Panc1 (cell line): ENCODE measurements at regions not wholly inside any gene's neighbourhood (a gene's known extent, or its start where the extent isn't known, plus 50 kb on each side); places are given as distances from the start of the nearest gene placed in this dataset.

Source experiments
- ATAC-seq: fragments of 200-7000 bp; cut with Tn5 transposase; 2 replicates; pipeline ENCODE4 v1.9.1; 2020; ENCODE audit warnings: mild to moderate bottlenecking, moderate library complexity
- BruUV-seq: library from RNA; stranded (reverse); fragments of 400-500 nt; replicated peaks from 2 replicates; lab custom pipeline; 2021; lab: Mats Ljungman, UMichigan
- CTCF ChIA-PET: fragments of 300-600 bp; sonication (Branson Sonifier 250); formaldehyde crosslinking; loops from one replicate; lab custom pipeline; 2022; ENCODE audit warnings: antibody characterized with exemption; lab: Charles Lee
- POLR2A ChIA-PET: fragments of 300-600 bp; sonication (Branson Sonifier 250); formaldehyde crosslinking; loops from one replicate; lab custom pipeline; 2022; ENCODE audit warnings: antibody characterized with exemption; lab: Charles Lee
- DNase-seq: peaks from one replicate; pipeline ENCODE4 v3.0.0-alpha.2; 2010; ENCODE audit warnings: low read depth, low spot score
- H3K27ac ChIP-seq: 2 replicates; pipeline ENCODE4 v1.5.1; 2011; ENCODE audit warnings: mild to moderate bottlenecking, low read length, inconsistent platforms
- H3K27me3 ChIP-seq: fragments of 200-500 bp; sonication (Bioruptor generic); 2 replicates; pipeline ENCODE4 v1.6.0; 2014; ENCODE audit warnings: low read length, inconsistent platforms; ENCODE audit not compliant: control insufficient read depth, insufficient read depth
- H3K36me3 ChIP-seq: fragments of 200-500 bp; sonication (Bioruptor generic); 2 replicates; pipeline ENCODE4 v1.5.1; 2014; ENCODE audit warnings: inconsistent platforms, mild to moderate bottlenecking, low read length, moderate library complexity; ENCODE audit not compliant: control insufficient read depth, insufficient read depth
- H3K4me1 ChIP-seq: 2 replicates; pipeline ENCODE4 v1.5.1; 2011; ENCODE audit warnings: inconsistent platforms, mild to moderate bottlenecking, low read length, moderate library complexity; ENCODE audit not compliant: control insufficient read depth, insufficient read depth
- H3K4me3 ChIP-seq, 2 experiments: 2 replicates each; pipeline ENCODE4 v1.5.1; 2011 to 2012; ENCODE audit warnings: low read depth in 2 of 2, low read length in 2 of 2, mild to moderate bottlenecking in 2 of 2, inconsistent platforms in 1 of 2, moderate library complexity in 1 of 2
- H3K9me3 ChIP-seq: fragments of 200-500 bp; sonication (Bioruptor generic); 2 replicates; pipeline ENCODE4 v1.5.1; 2014; ENCODE audit warnings: low read depth, mild to moderate bottlenecking, inconsistent platforms, low read length, moderate library complexity; ENCODE audit not compliant: control insufficient read depth, insufficient read depth
- POLR2AphosphoS5 ChIP-seq: IDR thresholded peaks from 2 replicates; pipeline ENCODE4 v1.6.1; 2012; ENCODE audit warnings: mild to moderate bottlenecking, low read depth, low read length, moderate library complexity
- SIN3A ChIP-seq: IDR thresholded peaks from 2 replicates; pipeline ENCODE4 v1.6.1; 2012; ENCODE audit warnings: low read depth, mild to moderate bottlenecking, low read length, moderate library complexity, borderline replicate concordance; ENCODE audit not compliant: insufficient read depth
- TCF7L2 ChIP-seq: IDR thresholded peaks from 2 replicates; pipeline ENCODE4 v1.6.1; 2011; ENCODE audit warnings: mild to moderate bottlenecking, low read depth, low read length, inconsistent platforms
- in situ Hi-C: cut with HindIII; loops from 2 replicates; pipeline ENCODE4 v1.10.0; 2016; ENCODE audit warnings: low sequenced_read_pairs, low pct_unique_long_range_greater_than_20kb
- intact Hi-C: fragments of 100-400 bp; cut with micrococcal nuclease; formaldehyde crosslinking; loops from one replicate; pipeline ENCODE4 v1.10.0; 2022; ENCODE audit not compliant: unreplicated experiment
- TF ChIP-seq, protein P1 (sequence below): fragments of 450-650 bp; IDR thresholded peaks from 2 replicates; pipeline ENCODE4 v1.5.1; 2017; ENCODE audit warnings: mild to moderate bottlenecking
- TF ChIP-seq, protein P2 (sequence below), 2 experiments: IDR thresholded peaks; 2 replicates each; pipeline ENCODE4 v1.6.1; 2011 to 2012; ENCODE audit warnings: low read depth in 2 of 2, control low read depth in 1 of 2, low read length in 1 of 2, mild to moderate bottlenecking in 1 of 2, moderate library complexity in 1 of 2; ENCODE audit not compliant: insufficient read depth in 1 of 2

DNA sequence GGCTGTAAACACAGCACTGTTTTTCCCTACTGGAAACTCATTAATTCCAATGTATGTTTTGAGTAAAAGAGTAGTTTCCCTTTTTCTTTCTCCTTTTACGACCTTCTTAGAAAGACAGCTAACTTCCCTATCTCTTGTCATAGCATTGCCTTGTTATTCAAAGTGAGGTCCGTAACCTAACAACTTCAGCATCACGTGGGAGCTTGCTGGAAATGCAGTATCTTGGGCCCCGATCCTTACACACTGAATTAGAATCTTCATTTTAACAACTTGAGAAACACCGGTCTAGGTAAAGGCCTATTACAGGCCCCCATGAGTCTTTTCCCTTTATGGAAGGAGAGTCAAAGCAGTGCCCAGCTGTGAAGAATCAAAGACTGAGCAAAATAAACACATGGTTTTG is 230.7 kb upstream of the PRKD1 start:
- ATAC-seq (no peak), DNase-seq (no peak)
- intact Hi-C loops = no loop called here
- POLR2A ChIA-PET = no interaction called here
- BruUV-seq = no TSS peak
- Histone ChIP-seq H3K27ac (no peak overlapping the region), H3K9me3 (no peaks in the 10 kb centered on the region), H3K4me3 (no peak overlapping the region), H3K36me3 (no peaks in the 10 kb centered on the region), H3K27me3 (no peaks in the 10 kb centered on the region), H3K4me1 (no peaks in the 10 kb centered on the region)
- TF ChIP-seq, protein P1, sequence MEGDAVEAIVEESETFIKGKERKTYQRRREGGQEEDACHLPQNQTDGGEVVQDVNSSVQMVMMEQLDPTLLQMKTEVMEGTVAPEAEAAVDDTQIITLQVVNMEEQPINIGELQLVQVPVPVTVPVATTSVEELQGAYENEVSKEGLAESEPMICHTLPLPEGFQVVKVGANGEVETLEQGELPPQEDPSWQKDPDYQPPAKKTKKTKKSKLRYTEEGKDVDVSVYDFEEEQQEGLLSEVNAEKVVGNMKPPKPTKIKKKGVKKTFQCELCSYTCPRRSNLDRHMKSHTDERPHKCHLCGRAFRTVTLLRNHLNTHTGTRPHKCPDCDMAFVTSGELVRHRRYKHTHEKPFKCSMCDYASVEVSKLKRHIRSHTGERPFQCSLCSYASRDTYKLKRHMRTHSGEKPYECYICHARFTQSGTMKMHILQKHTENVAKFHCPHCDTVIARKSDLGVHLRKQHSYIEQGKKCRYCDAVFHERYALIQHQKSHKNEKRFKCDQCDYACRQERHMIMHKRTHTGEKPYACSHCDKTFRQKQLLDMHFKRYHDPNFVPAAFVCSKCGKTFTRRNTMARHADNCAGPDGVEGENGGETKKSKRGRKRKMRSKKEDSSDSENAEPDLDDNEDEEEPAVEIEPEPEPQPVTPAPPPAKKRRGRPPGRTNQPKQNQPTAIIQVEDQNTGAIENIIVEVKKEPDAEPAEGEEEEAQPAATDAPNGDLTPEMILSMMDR = no peak
- TF ChIP-seq SIN3A = no peak
- TF ChIP-seq TCF7L2 = no peak
- no peak for TF ChIP-seq POLR2AphosphoS5
- TF ChIP-seq, protein P2, sequence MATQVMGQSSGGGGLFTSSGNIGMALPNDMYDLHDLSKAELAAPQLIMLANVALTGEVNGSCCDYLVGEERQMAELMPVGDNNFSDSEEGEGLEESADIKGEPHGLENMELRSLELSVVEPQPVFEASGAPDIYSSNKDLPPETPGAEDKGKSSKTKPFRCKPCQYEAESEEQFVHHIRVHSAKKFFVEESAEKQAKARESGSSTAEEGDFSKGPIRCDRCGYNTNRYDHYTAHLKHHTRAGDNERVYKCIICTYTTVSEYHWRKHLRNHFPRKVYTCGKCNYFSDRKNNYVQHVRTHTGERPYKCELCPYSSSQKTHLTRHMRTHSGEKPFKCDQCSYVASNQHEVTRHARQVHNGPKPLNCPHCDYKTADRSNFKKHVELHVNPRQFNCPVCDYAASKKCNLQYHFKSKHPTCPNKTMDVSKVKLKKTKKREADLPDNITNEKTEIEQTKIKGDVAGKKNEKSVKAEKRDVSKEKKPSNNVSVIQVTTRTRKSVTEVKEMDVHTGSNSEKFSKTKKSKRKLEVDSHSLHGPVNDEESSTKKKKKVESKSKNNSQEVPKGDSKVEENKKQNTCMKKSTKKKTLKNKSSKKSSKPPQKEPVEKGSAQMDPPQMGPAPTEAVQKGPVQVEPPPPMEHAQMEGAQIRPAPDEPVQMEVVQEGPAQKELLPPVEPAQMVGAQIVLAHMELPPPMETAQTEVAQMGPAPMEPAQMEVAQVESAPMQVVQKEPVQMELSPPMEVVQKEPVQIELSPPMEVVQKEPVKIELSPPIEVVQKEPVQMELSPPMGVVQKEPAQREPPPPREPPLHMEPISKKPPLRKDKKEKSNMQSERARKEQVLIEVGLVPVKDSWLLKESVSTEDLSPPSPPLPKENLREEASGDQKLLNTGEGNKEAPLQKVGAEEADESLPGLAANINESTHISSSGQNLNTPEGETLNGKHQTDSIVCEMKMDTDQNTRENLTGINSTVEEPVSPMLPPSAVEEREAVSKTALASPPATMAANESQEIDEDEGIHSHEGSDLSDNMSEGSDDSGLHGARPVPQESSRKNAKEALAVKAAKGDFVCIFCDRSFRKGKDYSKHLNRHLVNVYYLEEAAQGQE (IDR thresholded peaks at IDR 0.05; ENCODE audit: insufficient read depth in 1 of 2, low read depth in 2 of 2, low read length in 1 of 2) = no peak
- in situ Hi-C loops = no loop called here
- CTCF ChIA-PET = no interaction called here

DNA sequence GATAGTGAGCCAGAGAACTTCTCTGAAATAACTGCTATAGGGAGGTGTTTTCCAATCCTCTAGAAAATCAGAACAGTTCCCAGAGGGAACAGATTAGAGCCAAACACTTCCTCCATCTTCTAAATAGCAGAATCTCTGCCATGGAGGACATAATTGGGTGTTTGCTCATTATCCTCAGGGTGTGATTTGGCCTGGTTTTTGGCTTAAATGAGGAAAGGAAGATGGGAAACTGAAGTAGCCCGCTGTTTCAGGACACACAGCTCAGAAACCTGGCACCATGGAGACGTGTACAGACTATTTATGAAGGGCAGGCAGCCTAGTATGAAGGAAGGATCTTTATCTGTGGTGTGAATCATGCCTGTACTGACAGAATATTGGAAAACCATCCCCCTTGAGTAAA is 231.7 kb upstream of the PRKD1 start:
- H3K36me3 ChIP-seq = no peaks in the 10 kb centered on the region
- CTCF ChIA-PET = interaction anchor here (0.6 kb wide), 1 partner anchor 111 kb away, joined by 11 read pairs; no protein-coding TSS in a partner anchor
- H3K9me3 ChIP-seq = no peaks in the 10 kb centered on the region
- POLR2A ChIA-PET = no interaction called here
- intact Hi-C loops = no loop called here
- DNase-seq (no peak), ATAC-seq (no peak)
- H3K27ac ChIP-seq = no peak overlapping the region
- no TSS peak for BruUV-seq
- TF ChIP-seq, protein P1 = no peak
- TF ChIP-seq, protein P2 (IDR thresholded peaks at IDR 0.05; ENCODE audit: insufficient read depth in 1 of 2, low read depth in 2 of 2, low read length in 1 of 2) = no peak
- in situ Hi-C loops = no loop called here
- H3K27me3 ChIP-seq = no peaks in the 10 kb centered on the region
- no peaks in the 10 kb centered on the region for H3K4me1 ChIP-seq
- H3K4me3 ChIP-seq = no peak overlapping the region
